Right atrium auricular region (tissue), 2 donors: ENCODE measurements at regions not wholly inside any gene's neighbourhood (a gene's known extent, or its start where the extent isn't known, plus 50 kb on each side); places are given as distances from the start of the nearest gene placed in this dataset.

Experiments used
- DNase-seq: peaks from one replicate; pipeline ENCODE4 v3.0.0-alpha.2; 2019; ENCODE audit warnings: low spot score
- H3K27ac ChIP-seq, 2 donors: fragments of 200-600 bp; sonication (generic); 1 replicate in 1 of 2; 2 replicates in 1 of 2; pipeline ENCODE4 v1.5.1; 2016 to 2019
- H3K27me3 ChIP-seq, 2 donors: fragments of 200-600 bp; sonication (generic); one replicate each; pipeline versions ENCODE4 v1.5.1 to v1.6.0; 2017 to 2019
- H3K36me3 ChIP-seq: fragments of 200-600 bp; sonication (generic); one replicate; pipeline ENCODE4 v1.5.1; 2016
- H3K4me1 ChIP-seq, 2 donors: fragments of 200-600 bp; sonication (generic); one replicate each; pipeline versions ENCODE4 v1.5.1 to v1.6.0; 2017 to 2019
- H3K4me3 ChIP-seq, 2 donors: fragments of 200-600 bp; sonication (generic); 1 replicate in 1 of 2; 2 replicates in 1 of 2; pipeline ENCODE4 v1.5.1; 2017 to 2019; ENCODE audit warnings: mild to moderate bottlenecking in 1 of 2, moderate library complexity in 1 of 2
- H3K9me3 ChIP-seq, 2 donors: fragments of 200-600 bp; sonication (generic); one replicate each; pipeline ENCODE4 v1.5.1; 2019
- CTCF ChIP-seq, 2 donors: fragments of 200-600 bp; sonication (generic); IDR thresholded peaks; one replicate each; pipeline ENCODE4 v1.5.1; 2019; ENCODE audit warnings: antibody characterized with exemption in 2 of 2

GRCh38 chr1:108066808-108067207 is 101.8 kb upstream of the VAV3 start:
- no peak for TF ChIP-seq CTCF (IDR thresholded peaks at IDR 0.05)

GRCh38 chr1:108064255-108064654 is 99.3 kb upstream of the VAV3 start:
- no peaks in the 10 kb centered on the region for H3K36me3 ChIP-seq
- H3K9me3 ChIP-seq = peaks cover 6 to 19% of the 10 kb centered on the region in 2 donors
- H3K4me1 ChIP-seq = no peaks in the 10 kb centered on the region
- TF ChIP-seq CTCF (IDR thresholded peaks at IDR 0.05) = no peak
- H3K4me3 ChIP-seq = no peak overlapping the region
- no peaks in the 10 kb centered on the region for H3K27me3 ChIP-seq
- no peak overlapping the region for H3K27ac ChIP-seq
- no peak for DNase-seq

More at GRCh38 chr1:108066808-108067207, 101.8 kb upstream of the VAV3 start:
- no peak overlapping the region for H3K4me3 ChIP-seq
- no peaks in the 10 kb centered on the region for H3K27me3 ChIP-seq
- H3K36me3 ChIP-seq = no peaks in the 10 kb centered on the region
- no peak overlapping the region for H3K27ac ChIP-seq
- peaks cover 2 to 11% of the 10 kb centered on the region in 2 donors for H3K9me3 ChIP-seq
- DNase-seq = no peak
- H3K4me1 ChIP-seq = no peaks in the 10 kb centered on the region

DNA sequence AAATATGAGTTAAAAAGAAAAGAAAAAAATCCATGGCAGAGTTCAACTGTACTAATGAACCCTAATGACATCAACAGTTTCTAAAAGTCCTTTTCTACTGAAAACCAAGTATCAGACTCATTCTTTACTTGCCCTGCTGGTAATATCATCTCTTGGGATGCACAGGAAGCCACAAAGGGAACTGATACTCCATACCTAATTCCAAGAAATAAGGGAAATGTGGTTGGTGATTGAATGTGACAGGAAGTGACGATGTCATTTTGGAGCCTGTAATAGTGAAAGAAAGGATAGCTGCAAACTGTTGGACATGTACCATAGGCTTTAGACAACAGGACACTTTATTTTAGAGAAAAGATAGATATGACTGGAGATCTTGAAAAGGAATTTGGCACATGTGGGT is 98.7 kb upstream of the VAV3 start:
- H3K9me3 ChIP-seq = peaks cover 6 to 19% of the 10 kb centered on the region in 2 donors
- TF ChIP-seq CTCF (IDR thresholded peaks at IDR 0.05) = no peak

DNA sequence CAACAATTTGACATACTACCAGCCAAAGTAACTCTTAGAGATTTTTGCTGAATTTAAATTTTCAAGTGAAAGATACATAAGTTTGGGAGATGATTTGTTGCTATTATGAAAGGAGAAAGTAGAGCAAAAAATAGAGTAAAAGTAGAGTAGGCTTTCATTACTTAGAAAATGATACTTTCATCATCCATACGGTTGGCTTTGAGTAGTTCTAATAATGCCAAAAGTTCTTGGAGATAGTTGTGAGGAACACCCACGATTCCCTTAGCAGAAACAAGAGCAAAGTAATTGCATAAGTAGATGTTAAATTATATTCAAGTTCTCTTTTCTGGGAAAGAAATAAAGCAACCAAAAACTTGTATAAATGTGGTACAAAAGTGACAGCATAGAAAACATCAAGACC is 95.0 kb upstream of the VAV3 start:
- H3K4me3 ChIP-seq = no peak overlapping the region
- H3K4me1 ChIP-seq = no peaks in the 10 kb centered on the region
- peaks cover 6 to 19% of the 10 kb centered on the region in 2 donors for H3K9me3 ChIP-seq
- H3K36me3 ChIP-seq = no peaks in the 10 kb centered on the region
- no peak for DNase-seq
- H3K27ac ChIP-seq = no peak overlapping the region
- no peak for TF ChIP-seq CTCF (IDR thresholded peaks at IDR 0.05)
- H3K27me3 ChIP-seq = no peaks in the 10 kb centered on the region

More for the DNA sequence above, 98.7 kb upstream of the VAV3 start:
- H3K4me1 ChIP-seq = no peaks in the 10 kb centered on the region
- no peak for DNase-seq
- H3K27ac ChIP-seq = no peak overlapping the region
- no peaks in the 10 kb centered on the region for H3K27me3 ChIP-seq
- H3K36me3 ChIP-seq = no peaks in the 10 kb centered on the region
- no peak overlapping the region for H3K4me3 ChIP-seq

DNA sequence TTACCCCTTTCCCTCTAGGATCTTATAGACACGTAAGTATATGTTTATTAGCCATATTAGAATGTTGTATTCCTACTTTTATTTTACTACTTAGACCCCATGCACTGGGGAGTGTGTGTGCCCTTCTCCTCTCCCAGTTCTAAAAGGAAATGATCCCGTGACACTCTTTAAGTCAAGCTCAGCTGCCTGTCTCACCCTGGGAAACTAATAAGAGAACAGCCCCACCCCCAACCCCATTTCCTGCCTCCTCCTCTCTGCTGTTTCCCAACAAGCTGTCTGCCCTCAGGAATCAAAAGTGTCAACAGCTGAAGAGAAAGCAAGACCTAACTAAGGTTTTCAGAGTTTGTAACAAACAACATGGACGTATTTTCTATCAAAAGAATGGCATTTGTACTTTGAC is 92.6 kb upstream of the VAV3 start:
- Histone ChIP-seq H3K4me1 (peaks cover 0 to 16% of the 10 kb centered on the region in 2 donors), H3K9me3 (peaks cover 6 to 13% of the 10 kb centered on the region in 2 donors), H3K27ac (no peak overlapping the region), H3K36me3 (no peaks in the 10 kb centered on the region), H3K4me3 (no peak overlapping the region), H3K27me3 (no peaks in the 10 kb centered on the region)
- TF ChIP-seq CTCF (IDR thresholded peaks at IDR 0.05) = no peak
- no peak for DNase-seq

DNA sequence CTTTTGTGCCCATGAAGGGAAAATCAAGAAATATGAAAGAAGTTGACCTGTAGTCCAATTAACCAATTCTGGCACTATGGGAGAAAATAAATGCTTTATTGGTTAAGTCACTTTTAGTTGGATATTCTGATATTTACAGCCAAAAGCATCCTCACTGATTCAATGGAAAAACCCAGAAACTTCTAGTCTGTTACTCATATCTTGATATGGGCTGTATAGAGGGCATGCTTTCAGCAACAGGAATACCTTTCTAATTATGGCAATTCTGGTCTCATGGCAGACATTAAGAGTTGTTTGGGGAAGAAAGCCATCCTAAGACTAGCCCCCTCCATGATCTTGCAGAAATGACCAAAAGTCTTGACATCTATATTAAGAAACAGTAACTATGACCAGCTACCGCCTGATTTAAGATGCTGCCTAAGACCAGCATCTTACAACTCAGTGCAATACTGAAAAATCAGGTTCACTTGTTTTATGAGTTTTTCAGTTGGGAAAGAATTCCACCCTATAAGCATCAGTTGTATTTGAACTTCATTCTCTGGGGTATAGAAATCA is 91.5 kb upstream of the VAV3 start:
- Histone ChIP-seq H3K4me1 (peaks cover 0 to 26% of the 10 kb centered on the region in 2 donors), H3K36me3 (no peaks in the 10 kb centered on the region), H3K4me3 (no peak overlapping the region), H3K27ac (no peak overlapping the region), H3K27me3 (no peaks in the 10 kb centered on the region), H3K9me3 (peaks cover 2 to 5% of the 10 kb centered on the region in 2 donors)
- no peak for DNase-seq
- no peak for TF ChIP-seq CTCF (IDR thresholded peaks at IDR 0.05)
